Hepatocyte (in vitro differentiated cells): ENCODE measurements at regions not wholly inside any gene's neighbourhood (a gene's known extent, or its start where the extent isn't known, plus 50 kb on each side); places are given as distances from the start of the nearest gene placed in this dataset.

Experiments used
- DNase-seq: peaks from one replicate; pipeline ENCODE4 v3.0.0-alpha.2; 2016; ENCODE audit warnings: low spot score
- H2AFZ ChIP-seq: fragments of 200-600 bp; sonication (generic); 2 replicates; pipeline ENCODE4 v1.6.0; 2016; ENCODE audit warnings: antibody characterized with exemption, mild to moderate bottlenecking
- H3K27ac ChIP-seq: fragments of 200-600 bp; sonication (generic); 2 replicates; pipeline ENCODE4 v1.5.1; 2016; ENCODE audit warnings: mild to moderate bottlenecking
- H3K27me3 ChIP-seq: fragments of 200-600 bp; sonication (generic); 2 replicates; pipeline ENCODE4 v1.6.1; 2016
- H3K36me3 ChIP-seq: fragments of 200-600 bp; sonication (generic); replicated peaks from 2 replicates; pipeline ENCODE4 v1.5.1; 2016; ENCODE audit warnings: low read depth; ENCODE audit not compliant: insufficient read depth
- H3K4me1 ChIP-seq: fragments of 200-600 bp; sonication (generic); 2 replicates; pipeline ENCODE4 v1.5.1; 2016; ENCODE audit warnings: mild to moderate bottlenecking, moderate library complexity; ENCODE audit not compliant: insufficient read depth
- H3K4me2 ChIP-seq: fragments of 200-600 bp; sonication (generic); 2 replicates; pipeline ENCODE4 v1.6.0; 2016
- H3K4me3 ChIP-seq: fragments of 200-600 bp; sonication (generic); 2 replicates; pipeline ENCODE4 v1.5.1; 2016; ENCODE audit warnings: mild to moderate bottlenecking
- H3K79me2 ChIP-seq: fragments of 200-600 bp; sonication (generic); 2 replicates; pipeline ENCODE4 v1.6.0; 2017; ENCODE audit warnings: mild to moderate bottlenecking
- H3K9me2 ChIP-seq: fragments of 200-600 bp; sonication (generic); replicated peaks from 2 replicates; pipeline ENCODE4 v1.6.0; 2017; ENCODE audit warnings: mild to moderate bottlenecking; ENCODE audit not compliant: insufficient read depth
- H3K9me3 ChIP-seq: fragments of 200-600 bp; sonication (generic); 2 replicates; pipeline ENCODE4 v1.5.1; 2016; ENCODE audit warnings: low read depth, mild to moderate bottlenecking
- H4K20me1 ChIP-seq: fragments of 200-600 bp; sonication (generic); 2 replicates; pipeline ENCODE4 v1.6.0; 2016; ENCODE audit warnings: mild to moderate bottlenecking; ENCODE audit not compliant: insufficient read depth, poor library complexity, severe bottlenecking
- CTCF ChIP-seq: fragments of 200-600 bp; sonication (generic); IDR thresholded peaks from 2 replicates; pipeline ENCODE4 v1.5.1; 2016; ENCODE audit warnings: antibody characterized with exemption, mild to moderate bottlenecking; ENCODE audit not compliant: poor library complexity
- EZH2 ChIP-seq: fragments of 200-600 bp; sonication (generic); IDR thresholded peaks from 2 replicates; pipeline ENCODE4 v1.6.1; 2016; ENCODE audit warnings: antibody characterized with exemption, mild to moderate bottlenecking, borderline replicate concordance
- EZH2phosphoT487 ChIP-seq: fragments of 200-600 bp; sonication (generic); IDR thresholded peaks from one replicate; pipeline ENCODE4 v1.6.1; 2018; ENCODE audit warnings: antibody characterized with exemption, mild to moderate bottlenecking, low read depth, moderate library complexity; ENCODE audit not compliant: unreplicated experiment, severe bottlenecking
- WGBS: methylation state at CpG from one replicate; pipeline ENCODE4 v1.1.6; 2016; ENCODE audit warnings: low lambda C conversion rate; ENCODE audit errors: missing lambda C conversion rate; 5-methylcytosine and 5-hydroxymethylcytosine counted together

- WGBS, result 42% methylated on average over 1 of the region's 1 CpG
- H3K9me2 ChIP-seq, result no peaks in the 10 kb centered on the region
- H3K9me3 ChIP-seq, result no peaks in the 10 kb centered on the region
- no peak overlapping the region for H2AFZ ChIP-seq
- TF ChIP-seq EZH2 (no peak), CTCF (no peak), EZH2phosphoT487 (no peak)
- no peak overlapping the region for H3K4me2 ChIP-seq
- no peak for DNase-seq
- no peaks in the 10 kb centered on the region for H4K20me1 ChIP-seq
- no peaks in the 10 kb centered on the region for H3K4me1 ChIP-seq
- no peak overlapping the region for H3K4me3 ChIP-seq
- H3K27ac ChIP-seq, result no peak overlapping the region
- no peaks in the 10 kb centered on the region for H3K36me3 ChIP-seq
- no peaks in the 10 kb centered on the region for H3K27me3 ChIP-seq
- H3K79me2 ChIP-seq, result no peaks in the 10 kb centered on the region
These were observed 50.5 kb upstream of the GUCY1A1 start for GRCh38 chr4:155616117-155616516.

GRCh38 chr4:155615081-155615887 is 51.4 kb upstream of the GUCY1A1 start:
- H3K27me3 ChIP-seq, result no peaks in the 10 kb centered on the region
- no peaks in the 10 kb centered on the region for H4K20me1 ChIP-seq
- no peak overlapping the region for H3K4me2 ChIP-seq
- 69% methylated on average over 4 of the region's 4 CpGs for WGBS
- no peak for DNase-seq
- H3K79me2 ChIP-seq, result no peaks in the 10 kb centered on the region
- H2AFZ ChIP-seq, result peak overlapping the region; percentile 25
- no peaks in the 10 kb centered on the region for H3K9me3 ChIP-seq
- H3K4me1 ChIP-seq, result no peaks in the 10 kb centered on the region
- H3K4me3 ChIP-seq, result no peak overlapping the region
- H3K36me3 ChIP-seq, result no peaks in the 10 kb centered on the region
- no peak for TF ChIP-seq EZH2
- TF ChIP-seq EZH2phosphoT487, result no peak
- TF ChIP-seq CTCF, result no peak
- no peak overlapping the region for H3K27ac ChIP-seq
- no peaks in the 10 kb centered on the region for H3K9me2 ChIP-seq

GRCh38 chr4:155614111-155614762 is 52.4 kb upstream of the GUCY1A1 start:
- TF ChIP-seq EZH2phosphoT487 (no peak), EZH2 (no peak), CTCF (no peak)
- Histone ChIP-seq H2AFZ (no peak overlapping the region), H4K20me1 (no peaks in the 10 kb centered on the region), H3K4me1 (no peaks in the 10 kb centered on the region), H3K79me2 (no peaks in the 10 kb centered on the region), H3K4me3 (no peak overlapping the region), H3K27ac (no peak overlapping the region), H3K27me3 (no peaks in the 10 kb centered on the region), H3K9me3 (no peaks in the 10 kb centered on the region), H3K4me2 (no peak overlapping the region), H3K36me3 (no peaks in the 10 kb centered on the region), H3K9me2 (no peaks in the 10 kb centered on the region)
- DNase-seq, result no peak
- 91% methylated on average over 1 of the region's 1 CpG for WGBS
